ENCODE measurements at regions not wholly inside any gene's neighbourhood (a gene's known extent, or its start where the extent isn't known, plus 50 kb on each side); places are given as distances from the start of the nearest gene placed in this dataset.

GRCh38 chr14:43260056-43260455 lies 1247.0 kb downstream of the FSCB start:
- TF ChIP-seq, protein P1, sequence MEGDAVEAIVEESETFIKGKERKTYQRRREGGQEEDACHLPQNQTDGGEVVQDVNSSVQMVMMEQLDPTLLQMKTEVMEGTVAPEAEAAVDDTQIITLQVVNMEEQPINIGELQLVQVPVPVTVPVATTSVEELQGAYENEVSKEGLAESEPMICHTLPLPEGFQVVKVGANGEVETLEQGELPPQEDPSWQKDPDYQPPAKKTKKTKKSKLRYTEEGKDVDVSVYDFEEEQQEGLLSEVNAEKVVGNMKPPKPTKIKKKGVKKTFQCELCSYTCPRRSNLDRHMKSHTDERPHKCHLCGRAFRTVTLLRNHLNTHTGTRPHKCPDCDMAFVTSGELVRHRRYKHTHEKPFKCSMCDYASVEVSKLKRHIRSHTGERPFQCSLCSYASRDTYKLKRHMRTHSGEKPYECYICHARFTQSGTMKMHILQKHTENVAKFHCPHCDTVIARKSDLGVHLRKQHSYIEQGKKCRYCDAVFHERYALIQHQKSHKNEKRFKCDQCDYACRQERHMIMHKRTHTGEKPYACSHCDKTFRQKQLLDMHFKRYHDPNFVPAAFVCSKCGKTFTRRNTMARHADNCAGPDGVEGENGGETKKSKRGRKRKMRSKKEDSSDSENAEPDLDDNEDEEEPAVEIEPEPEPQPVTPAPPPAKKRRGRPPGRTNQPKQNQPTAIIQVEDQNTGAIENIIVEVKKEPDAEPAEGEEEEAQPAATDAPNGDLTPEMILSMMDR (IDR thresholded peaks at IDR 0.05 in 4 of 5, conservative IDR thresholded peaks at IDR 0.05 in 1 of 5): no peak
- TF ChIP-seq POLR2A (IDR thresholded peaks at IDR 0.05): no peak

Measured in gastrocnemius medialis (tissue), 4 donors.